Astrocyte (in vitro differentiated cells and primary cell): ENCODE measurements at regions not wholly inside any gene's neighbourhood (a gene's known extent, or its start where the extent isn't known, plus 50 kb on each side); places are given as distances from the start of the nearest gene placed in this dataset.

Experiments used
- DNase-seq: peaks from one replicate; pipeline ENCODE4 v3.0.0-alpha.2; 2010; ENCODE audit warnings: low read depth
- FAIRE-seq: peaks from 2 replicates; lab custom pipeline; 2011; peaks lifted over from hg19 to GRCh38; lab: Jason Lieb, UNC
- H2AFZ ChIP-seq: 2 replicates; pipeline ENCODE4 v1.6.0; 2012; ENCODE audit warnings: low read depth, low read length, inconsistent platforms
- H3K27ac ChIP-seq: 2 replicates; pipeline ENCODE4 v1.5.1; 2011; ENCODE audit warnings: low read depth, low read length, inconsistent platforms
- H3K27me3 ChIP-seq: 2 replicates; pipeline ENCODE4 v1.6.0; 2011; ENCODE audit warnings: low read length, inconsistent platforms; ENCODE audit not compliant: insufficient read depth
- H3K36me3 ChIP-seq: 2 replicates; pipeline ENCODE4 v1.5.1; 2011; ENCODE audit warnings: low read length, inconsistent platforms; ENCODE audit not compliant: insufficient read depth
- H3K4me1 ChIP-seq: 2 replicates; pipeline ENCODE4 v1.5.1; 2011; ENCODE audit warnings: low read length, inconsistent platforms; ENCODE audit not compliant: insufficient read depth
- H3K4me2 ChIP-seq: 2 replicates; pipeline ENCODE4 v1.6.0; 2012; ENCODE audit warnings: low read length, inconsistent platforms
- H3K4me3 ChIP-seq: 2 replicates; pipeline ENCODE4 v1.5.1; 2011; ENCODE audit warnings: low read depth, mild to moderate bottlenecking, low read length, inconsistent platforms; ENCODE audit not compliant: insufficient read depth
- H3K79me2 ChIP-seq: 2 replicates; pipeline ENCODE4 v1.6.0; 2012; ENCODE audit warnings: mild to moderate bottlenecking, low read length, inconsistent platforms; ENCODE audit not compliant: insufficient read depth
- H3K9ac ChIP-seq: 2 replicates; pipeline ENCODE4 v1.6.0; 2012; ENCODE audit warnings: mild to moderate bottlenecking, low read length, inconsistent platforms
- H3K9me3 ChIP-seq: 2 replicates; pipeline ENCODE4 v1.5.1; 2012; ENCODE audit warnings: low read depth, mild to moderate bottlenecking, low read length, inconsistent platforms; ENCODE audit not compliant: insufficient read depth
- H4K20me1 ChIP-seq: 2 replicates; pipeline ENCODE4 v1.6.0; 2012; ENCODE audit warnings: low read length, inconsistent platforms; ENCODE audit not compliant: insufficient read depth
- H3K27ac Mint-ChIP-seq: one replicate; pipeline ENCODE4 v1.8.0; 2021; ENCODE audit warnings: mild to moderate bottlenecking, mixed read lengths; ENCODE audit not compliant: unreplicated experiment
- H3K27me3 Mint-ChIP-seq: one replicate; pipeline ENCODE4 v1.8.0; 2021; ENCODE audit warnings: low read depth, mixed read lengths; ENCODE audit not compliant: unreplicated experiment
- H3K36me3 Mint-ChIP-seq: one replicate; pipeline ENCODE4 v1.8.0; 2021; ENCODE audit warnings: low read depth, mixed read lengths; ENCODE audit not compliant: unreplicated experiment
- H3K4me1 Mint-ChIP-seq: one replicate; pipeline ENCODE4 v1.8.0; 2021; ENCODE audit warnings: low read depth, mixed read lengths; ENCODE audit not compliant: unreplicated experiment
- H3K4me3 Mint-ChIP-seq: one replicate; pipeline ENCODE4 v1.8.0; 2021; ENCODE audit warnings: mild to moderate bottlenecking, moderate library complexity, mixed read lengths; ENCODE audit not compliant: unreplicated experiment
- H3K9me3 Mint-ChIP-seq: one replicate; pipeline ENCODE4 v1.8.0; 2021; ENCODE audit warnings: mild to moderate bottlenecking, mixed read lengths; ENCODE audit not compliant: unreplicated experiment
- CTCF ChIP-seq: IDR thresholded peaks from 2 replicates; pipeline ENCODE4 v1.5.1; 2011; ENCODE audit warnings: low read depth, mild to moderate bottlenecking, inconsistent platforms, low read length, moderate library complexity; ENCODE audit not compliant: insufficient read depth
- EZH2 ChIP-seq: IDR thresholded peaks from 2 replicates; pipeline ENCODE4 v1.6.1; 2012; ENCODE audit warnings: mild to moderate bottlenecking, low read length, inconsistent platforms; ENCODE audit not compliant: insufficient read depth

- no peak for FAIRE-seq
- Histone ChIP-seq H3K9ac (no peak overlapping the region), H3K4me3 (no peak overlapping the region), H3K36me3 (no peaks in the 10 kb centered on the region), H3K9me3 (no peaks in the 10 kb centered on the region), H3K4me2 (no peak overlapping the region), H2AFZ (no peak overlapping the region), H3K27ac (no peak overlapping the region), H3K27me3 (no peaks in the 10 kb centered on the region), H4K20me1 (no peaks in the 10 kb centered on the region), H3K79me2 (no peaks in the 10 kb centered on the region), H3K4me1 (no peaks in the 10 kb centered on the region)
- Mint-ChIP-seq H3K36me3 (no peaks in the 10 kb centered on the region), H3K9me3 (no peaks in the 10 kb centered on the region), H3K4me3 (no peak overlapping the region), H3K4me1 (peaks cover 4% of the 10 kb centered on the region), H3K27me3 (peaks cover 34% of the 10 kb centered on the region), H3K27ac (no peak overlapping the region)
- TF ChIP-seq EZH2 (no peak), CTCF (no peak)
- DNase-seq = no peak
Measured at GRCh38 chr10:128687927-128688549, 561.8 kb upstream of the MKI67 start.

- Histone ChIP-seq H4K20me1 (no peaks in the 10 kb centered on the region), H3K27me3 (no peaks in the 10 kb centered on the region), H3K4me3 (no peak overlapping the region), H3K36me3 (no peaks in the 10 kb centered on the region), H3K4me1 (no peaks in the 10 kb centered on the region), H3K4me2 (no peak overlapping the region), H3K79me2 (no peaks in the 10 kb centered on the region), H2AFZ (no peak overlapping the region), H3K27ac (no peak overlapping the region), H3K9ac (no peak overlapping the region), H3K9me3 (no peaks in the 10 kb centered on the region)
- H3K4me1 Mint-ChIP-seq = peaks cover 4% of the 10 kb centered on the region
- no peak for DNase-seq
- H3K9me3 Mint-ChIP-seq = no peaks in the 10 kb centered on the region
- H3K36me3 Mint-ChIP-seq = no peaks in the 10 kb centered on the region
- H3K4me3 Mint-ChIP-seq = no peak overlapping the region
- no peak for TF ChIP-seq CTCF
- TF ChIP-seq EZH2 = no peak
- H3K27me3 Mint-ChIP-seq = peaks cover 27% of the 10 kb centered on the region
- no peak overlapping the region for H3K27ac Mint-ChIP-seq
- no peak for FAIRE-seq
Measured at GRCh38 chr10:128689667-128690066, 563.4 kb upstream of the MKI67 start.

GRCh38 chr10:128693493-128694131 lies 567.4 kb upstream of the MKI67 start:
- Histone ChIP-seq H3K9ac (no peak overlapping the region), H3K27me3 (peaks cover 3% of the 10 kb centered on the region), H3K9me3 (no peaks in the 10 kb centered on the region), H3K4me2 (no peak overlapping the region), H3K36me3 (no peaks in the 10 kb centered on the region), H3K4me3 (no peak overlapping the region), H3K4me1 (no peaks in the 10 kb centered on the region), H3K27ac (no peak overlapping the region), H3K79me2 (no peaks in the 10 kb centered on the region), H2AFZ (no peak overlapping the region), H4K20me1 (no peaks in the 10 kb centered on the region)
- FAIRE-seq (no peak), DNase-seq (no peak)
- Mint-ChIP-seq H3K27ac (no peak overlapping the region), H3K9me3 (no peaks in the 10 kb centered on the region), H3K4me1 (no peaks in the 10 kb centered on the region), H3K36me3 (no peaks in the 10 kb centered on the region), H3K27me3 (peaks cover 38% of the 10 kb centered on the region), H3K4me3 (no peak overlapping the region)
- TF ChIP-seq CTCF (no peak), EZH2 (no peak)
